SK-N-SH treated with all-trans-retinoic acid at 6 μM for 48 hours (cell line): ENCODE measurements at regions not wholly inside any gene's neighbourhood (a gene's known extent, or its start where the extent isn't known, plus 50 kb on each side); places are given as distances from the start of the nearest gene placed in this dataset.

Source experiments
- ATAC-seq: fragments of 200-7000 bp; cut with Tn5 transposase; 3 replicates; pipeline ENCODE4 v1.9.1; 2020; ENCODE audit warnings: mild to moderate bottlenecking, moderate library complexity
- ARNTL ChIP-seq: fragments of 450-650 bp; formaldehyde crosslinking; IDR thresholded peaks from 2 replicates; pipeline ENCODE4 v1.5.0; 2020; ENCODE audit warnings: low read depth, mild to moderate bottlenecking, moderate library complexity, borderline replicate concordance
- BACH2 ChIP-seq: fragments of 250-450 bp; sonication (Bioruptor Pico); IDR thresholded peaks from 2 replicates; pipeline ENCODE4 v1.9.0; 2021; ENCODE audit warnings: mild to moderate bottlenecking, borderline replicate concordance
- CSDC2 ChIP-seq: fragments of 250-450 bp; sonication (Bioruptor Pico); IDR thresholded peaks from 2 replicates; pipeline ENCODE4 v1.5.0; 2020; ENCODE audit warnings: mild to moderate bottlenecking, moderate library complexity
- CSRNP3 ChIP-seq: fragments of 250-450 bp; sonication (Bioruptor Pico); IDR thresholded peaks from 2 replicates; pipeline ENCODE4 v1.5.1; 2021; ENCODE audit warnings: mild to moderate bottlenecking, moderate library complexity
- ESRRG ChIP-seq: fragments of 250-450 bp; sonication (Bioruptor Pico); IDR thresholded peaks from 2 replicates; pipeline ENCODE4 v1.6.1; 2021; ENCODE audit warnings: mild to moderate bottlenecking
- GLIS3 ChIP-seq: fragments of 250-450 bp; sonication (Bioruptor Pico); IDR thresholded peaks from 2 replicates; pipeline ENCODE4 v1.5.0; 2020; ENCODE audit warnings: mild to moderate bottlenecking, moderate library complexity
- ISL1 ChIP-seq: fragments of 250-450 bp; sonication (Bioruptor Pico); IDR thresholded peaks from 2 replicates; pipeline ENCODE4 v2.1.2; 2022; ENCODE audit warnings: mild to moderate bottlenecking, moderate library complexity
- OSR1 ChIP-seq: fragments of 250-450 bp; sonication (Bioruptor Pico); IDR thresholded peaks from 2 replicates; pipeline ENCODE4 v1.8.0; 2022; ENCODE audit warnings: moderate library complexity, mild to moderate bottlenecking, inconsistent platforms
- RARB ChIP-seq: fragments of 250-450 bp; sonication (Bioruptor Pico); IDR thresholded peaks from 2 replicates; pipeline ENCODE4 v1.8.0; 2021; ENCODE audit warnings: mild to moderate bottlenecking, moderate library complexity
- SNAI2 ChIP-seq: fragments of 250-450 bp; sonication (Bioruptor Pico); IDR thresholded peaks from 2 replicates; pipeline ENCODE4 v1.5.0; 2020; ENCODE audit warnings: mild to moderate bottlenecking, moderate library complexity
- TCF4 ChIP-seq: fragments of 250-450 bp; sonication (Bioruptor Pico); IDR thresholded peaks from 2 replicates; pipeline ENCODE4 v1.8.0; 2021; ENCODE audit warnings: mild to moderate bottlenecking, moderate library complexity, borderline replicate concordance
- TOX ChIP-seq: fragments of 250-450 bp; sonication (Bioruptor Pico); IDR thresholded peaks from 2 replicates; pipeline ENCODE4 v1.8.0; 2021; ENCODE audit warnings: mild to moderate bottlenecking, moderate library complexity, borderline replicate concordance
- ZC3H10 ChIP-seq: fragments of 250-450 bp; sonication (Bioruptor Pico); IDR thresholded peaks from 2 replicates; pipeline ENCODE4 v1.5.1; 2021; ENCODE audit warnings: mild to moderate bottlenecking, moderate library complexity
- ZFP30 ChIP-seq: fragments of 450-650 bp; formaldehyde crosslinking; IDR thresholded peaks from 2 replicates; pipeline ENCODE4 v1.5.0; 2022; ENCODE audit warnings: mild to moderate bottlenecking, moderate library complexity
- ZNF565 ChIP-seq: fragments of 450-650 bp; formaldehyde crosslinking; conservative IDR thresholded peaks from 2 replicates; pipeline ENCODE4 v1.5.0; 2020; ENCODE audit warnings: low read depth, mild to moderate bottlenecking, moderate library complexity
- ZNF70 ChIP-seq: fragments of 450-650 bp; formaldehyde crosslinking; IDR thresholded peaks from 2 replicates; pipeline ENCODE4 v1.5.0; 2020; ENCODE audit warnings: mild to moderate bottlenecking, moderate library complexity
- ZNF8 ChIP-seq: fragments of 450-650 bp; formaldehyde crosslinking; IDR thresholded peaks from 2 replicates; pipeline ENCODE4 v1.5.0; 2020; ENCODE audit warnings: mild to moderate bottlenecking, moderate library complexity
- TF ChIP-seq, protein P1 (sequence below): fragments of 250-450 bp; sonication (Bioruptor Pico); IDR thresholded peaks from 2 replicates; pipeline ENCODE4 v1.5.0; 2020; ENCODE audit warnings: mild to moderate bottlenecking, moderate library complexity
- TF ChIP-seq, protein P2 (sequence below): fragments of 250-450 bp; sonication (Bioruptor Pico); IDR thresholded peaks from 2 replicates; pipeline ENCODE4 v1.5.1; 2020; ENCODE audit warnings: low read depth, mild to moderate bottlenecking, moderate library complexity
- TF ChIP-seq, protein P3 (sequence below): fragments of 250-450 bp; sonication (Bioruptor Pico); IDR thresholded peaks from 2 replicates; pipeline ENCODE4 v1.8.0; 2021; ENCODE audit warnings: low read depth, mild to moderate bottlenecking, moderate library complexity, borderline replicate concordance
- TF ChIP-seq, protein P4 (sequence below): fragments of 250-450 bp; sonication (Bioruptor Pico); IDR thresholded peaks from 2 replicates; pipeline ENCODE4 v1.8.0; 2020; ENCODE audit warnings: mild to moderate bottlenecking, moderate library complexity, borderline replicate concordance

GRCh38 chr9:20015427-20015931 lies 226.6 kb upstream of the SLC24A2 start (continued):
- no peak for TF ChIP-seq ZC3H10 (CRISPR knock-in tag)
- no peak for TF ChIP-seq ZNF565 (CRISPR knock-in tag)
- TF ChIP-seq TOX (CRISPR knock-in tag): no peak
- no peak for TF ChIP-seq TCF4 (CRISPR knock-in tag)
- TF ChIP-seq, protein P1, sequence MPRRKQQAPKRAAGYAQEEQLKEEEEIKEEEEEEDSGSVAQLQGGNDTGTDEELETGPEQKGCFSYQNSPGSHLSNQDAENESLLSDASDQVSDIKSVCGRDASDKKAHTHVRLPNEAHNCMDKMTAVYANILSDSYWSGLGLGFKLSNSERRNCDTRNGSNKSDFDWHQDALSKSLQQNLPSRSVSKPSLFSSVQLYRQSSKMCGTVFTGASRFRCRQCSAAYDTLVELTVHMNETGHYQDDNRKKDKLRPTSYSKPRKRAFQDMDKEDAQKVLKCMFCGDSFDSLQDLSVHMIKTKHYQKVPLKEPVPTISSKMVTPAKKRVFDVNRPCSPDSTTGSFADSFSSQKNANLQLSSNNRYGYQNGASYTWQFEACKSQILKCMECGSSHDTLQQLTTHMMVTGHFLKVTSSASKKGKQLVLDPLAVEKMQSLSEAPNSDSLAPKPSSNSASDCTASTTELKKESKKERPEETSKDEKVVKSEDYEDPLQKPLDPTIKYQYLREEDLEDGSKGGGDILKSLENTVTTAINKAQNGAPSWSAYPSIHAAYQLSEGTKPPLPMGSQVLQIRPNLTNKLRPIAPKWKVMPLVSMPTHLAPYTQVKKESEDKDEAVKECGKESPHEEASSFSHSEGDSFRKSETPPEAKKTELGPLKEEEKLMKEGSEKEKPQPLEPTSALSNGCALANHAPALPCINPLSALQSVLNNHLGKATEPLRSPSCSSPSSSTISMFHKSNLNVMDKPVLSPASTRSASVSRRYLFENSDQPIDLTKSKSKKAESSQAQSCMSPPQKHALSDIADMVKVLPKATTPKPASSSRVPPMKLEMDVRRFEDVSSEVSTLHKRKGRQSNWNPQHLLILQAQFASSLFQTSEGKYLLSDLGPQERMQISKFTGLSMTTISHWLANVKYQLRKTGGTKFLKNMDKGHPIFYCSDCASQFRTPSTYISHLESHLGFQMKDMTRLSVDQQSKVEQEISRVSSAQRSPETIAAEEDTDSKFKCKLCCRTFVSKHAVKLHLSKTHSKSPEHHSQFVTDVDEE: no peak

DNA sequence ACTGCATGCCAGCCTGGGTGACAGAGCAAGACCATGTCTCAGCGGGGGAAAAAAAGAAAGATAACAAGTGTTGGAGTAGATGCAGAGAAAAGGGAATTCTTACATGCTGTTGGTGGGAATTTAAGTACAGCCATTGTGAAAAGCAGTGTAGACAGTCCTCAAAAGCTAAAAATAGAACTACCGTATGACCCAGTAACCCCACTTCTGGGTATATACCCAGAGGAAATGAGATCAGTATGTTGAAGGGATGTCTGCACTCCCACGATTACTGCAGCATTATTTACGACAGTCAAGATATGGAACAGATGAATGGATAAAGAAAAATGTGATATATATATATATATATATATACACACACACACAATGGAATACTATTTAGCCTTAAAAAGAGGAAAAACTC lies 225.3 kb upstream of the SLC24A2 start:
- ATAC-seq: no peak
- no peak for TF ChIP-seq ARNTL
- no peak for TF ChIP-seq BACH2 (CRISPR knock-in tag)
- TF ChIP-seq, protein P2, sequence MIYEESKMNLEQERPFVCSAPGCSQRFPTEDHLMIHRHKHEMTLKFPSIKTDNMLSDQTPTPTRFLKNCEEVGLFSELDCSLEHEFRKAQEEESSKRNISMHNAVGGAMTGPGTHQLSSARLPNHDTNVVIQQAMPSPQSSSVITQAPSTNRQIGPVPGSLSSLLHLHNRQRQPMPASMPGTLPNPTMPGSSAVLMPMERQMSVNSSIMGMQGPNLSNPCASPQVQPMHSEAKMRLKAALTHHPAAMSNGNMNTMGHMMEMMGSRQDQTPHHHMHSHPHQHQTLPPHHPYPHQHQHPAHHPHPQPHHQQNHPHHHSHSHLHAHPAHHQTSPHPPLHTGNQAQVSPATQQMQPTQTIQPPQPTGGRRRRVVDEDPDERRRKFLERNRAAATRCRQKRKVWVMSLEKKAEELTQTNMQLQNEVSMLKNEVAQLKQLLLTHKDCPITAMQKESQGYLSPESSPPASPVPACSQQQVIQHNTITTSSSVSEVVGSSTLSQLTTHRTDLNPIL (CRISPR knock-in tag): no peak
- TF ChIP-seq ZNF8 (CRISPR knock-in tag): no peak
- TF ChIP-seq, protein P3, sequence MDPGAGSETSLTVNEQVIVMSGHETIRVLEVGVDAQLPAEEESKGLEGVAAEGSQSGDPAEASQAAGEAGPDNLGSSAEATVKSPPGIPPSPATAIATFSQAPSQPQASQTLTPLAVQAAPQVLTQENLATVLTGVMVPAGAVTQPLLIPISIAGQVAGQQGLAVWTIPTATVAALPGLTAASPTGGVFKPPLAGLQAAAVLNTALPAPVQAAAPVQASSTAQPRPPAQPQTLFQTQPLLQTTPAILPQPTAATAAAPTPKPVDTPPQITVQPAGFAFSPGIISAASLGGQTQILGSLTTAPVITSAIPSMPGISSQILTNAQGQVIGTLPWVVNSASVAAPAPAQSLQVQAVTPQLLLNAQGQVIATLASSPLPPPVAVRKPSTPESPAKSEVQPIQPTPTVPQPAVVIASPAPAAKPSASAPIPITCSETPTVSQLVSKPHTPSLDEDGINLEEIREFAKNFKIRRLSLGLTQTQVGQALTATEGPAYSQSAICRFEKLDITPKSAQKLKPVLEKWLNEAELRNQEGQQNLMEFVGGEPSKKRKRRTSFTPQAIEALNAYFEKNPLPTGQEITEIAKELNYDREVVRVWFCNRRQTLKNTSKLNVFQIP: no peak
- no peak for TF ChIP-seq ZNF70 (CRISPR knock-in tag)
- TF ChIP-seq TOX (CRISPR knock-in tag): no peak
- TF ChIP-seq ZNF565 (CRISPR knock-in tag): no peak
- TF ChIP-seq ISL1: no peak

DNA sequence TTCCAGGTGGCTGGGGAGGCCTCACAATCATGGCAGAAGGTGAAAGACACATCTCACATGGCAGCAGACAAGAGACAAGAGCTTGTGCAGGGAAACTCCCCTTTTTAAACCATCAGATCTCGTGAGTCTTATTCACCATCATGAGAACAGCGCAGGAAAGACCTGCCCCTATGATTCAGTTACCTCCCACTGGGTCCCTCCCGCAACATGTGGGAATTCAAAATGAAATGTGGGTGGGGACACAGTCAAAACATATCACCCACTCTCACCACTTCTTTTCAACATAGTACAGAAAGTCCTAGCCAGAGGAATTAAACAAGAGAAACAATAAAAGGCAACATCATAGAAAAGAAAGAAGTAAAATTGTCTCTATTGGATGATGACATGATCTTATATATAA lies 223.4 kb upstream of the SLC24A2 start:
- TF ChIP-seq, protein P4, sequence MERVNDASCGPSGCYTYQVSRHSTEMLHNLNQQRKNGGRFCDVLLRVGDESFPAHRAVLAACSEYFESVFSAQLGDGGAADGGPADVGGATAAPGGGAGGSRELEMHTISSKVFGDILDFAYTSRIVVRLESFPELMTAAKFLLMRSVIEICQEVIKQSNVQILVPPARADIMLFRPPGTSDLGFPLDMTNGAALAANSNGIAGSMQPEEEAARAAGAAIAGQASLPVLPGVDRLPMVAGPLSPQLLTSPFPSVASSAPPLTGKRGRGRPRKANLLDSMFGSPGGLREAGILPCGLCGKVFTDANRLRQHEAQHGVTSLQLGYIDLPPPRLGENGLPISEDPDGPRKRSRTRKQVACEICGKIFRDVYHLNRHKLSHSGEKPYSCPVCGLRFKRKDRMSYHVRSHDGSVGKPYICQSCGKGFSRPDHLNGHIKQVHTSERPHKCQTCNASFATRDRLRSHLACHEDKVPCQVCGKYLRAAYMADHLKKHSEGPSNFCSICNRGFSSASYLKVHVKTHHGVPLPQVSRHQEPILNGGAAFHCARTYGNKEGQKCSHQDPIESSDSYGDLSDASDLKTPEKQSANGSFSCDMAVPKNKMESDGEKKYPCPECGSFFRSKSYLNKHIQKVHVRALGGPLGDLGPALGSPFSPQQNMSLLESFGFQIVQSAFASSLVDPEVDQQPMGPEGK: no peak
- TF ChIP-seq, protein P3: no peak
- TF ChIP-seq RARB (CRISPR knock-in tag) (no peak), BACH2 (CRISPR knock-in tag) (no peak), CSRNP3 (CRISPR knock-in tag) (no peak), GLIS3 (CRISPR knock-in tag) (no peak), OSR1 (CRISPR knock-in tag) (no peak), ESRRG (CRISPR knock-in tag) (no peak), CSDC2 (no peak), TCF4 (CRISPR knock-in tag) (no peak), ZNF70 (CRISPR knock-in tag) (no peak), SNAI2 (CRISPR knock-in tag) (no peak), ZFP30 (no peak)
- TF ChIP-seq, protein P2 (CRISPR knock-in tag): no peak
- ATAC-seq: no peak
